ENCODE measurements at regions not wholly inside any gene's neighbourhood (a gene's known extent, or its start where the extent isn't known, plus 50 kb on each side); places are given as distances from the start of the nearest gene placed in this dataset.

GRCh38 chr15:39340903-39341645 lies 239.8 kb upstream of the THBS1 start:
- no peak overlapping the region for H3K27ac ChIP-seq (ENCODE audit: low read length)
- TF ChIP-seq TCF7L2 (IDR thresholded peaks at IDR 0.05; ENCODE audit: low read depth, low read length), result no peak
- TF ChIP-seq REST (IDR thresholded peaks at IDR 0.05; ENCODE audit: insufficient read depth in 1 of 2, low read depth in 2 of 2, low read length in 1 of 2), result no peak
- no peak for TF ChIP-seq POLR2AphosphoS5 (IDR thresholded peaks at IDR 0.05; ENCODE audit: low read depth, low read length)
- no peak for TF ChIP-seq SIN3A (IDR thresholded peaks at IDR 0.05; ENCODE audit: borderline replicate concordance, insufficient read depth, low read depth, low read length)
- TF ChIP-seq, protein P1, sequence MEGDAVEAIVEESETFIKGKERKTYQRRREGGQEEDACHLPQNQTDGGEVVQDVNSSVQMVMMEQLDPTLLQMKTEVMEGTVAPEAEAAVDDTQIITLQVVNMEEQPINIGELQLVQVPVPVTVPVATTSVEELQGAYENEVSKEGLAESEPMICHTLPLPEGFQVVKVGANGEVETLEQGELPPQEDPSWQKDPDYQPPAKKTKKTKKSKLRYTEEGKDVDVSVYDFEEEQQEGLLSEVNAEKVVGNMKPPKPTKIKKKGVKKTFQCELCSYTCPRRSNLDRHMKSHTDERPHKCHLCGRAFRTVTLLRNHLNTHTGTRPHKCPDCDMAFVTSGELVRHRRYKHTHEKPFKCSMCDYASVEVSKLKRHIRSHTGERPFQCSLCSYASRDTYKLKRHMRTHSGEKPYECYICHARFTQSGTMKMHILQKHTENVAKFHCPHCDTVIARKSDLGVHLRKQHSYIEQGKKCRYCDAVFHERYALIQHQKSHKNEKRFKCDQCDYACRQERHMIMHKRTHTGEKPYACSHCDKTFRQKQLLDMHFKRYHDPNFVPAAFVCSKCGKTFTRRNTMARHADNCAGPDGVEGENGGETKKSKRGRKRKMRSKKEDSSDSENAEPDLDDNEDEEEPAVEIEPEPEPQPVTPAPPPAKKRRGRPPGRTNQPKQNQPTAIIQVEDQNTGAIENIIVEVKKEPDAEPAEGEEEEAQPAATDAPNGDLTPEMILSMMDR (IDR thresholded peaks at IDR 0.05), result no peak
- H3K27me3 ChIP-seq (ENCODE audit: control insufficient read depth, insufficient read depth, low read length), result no peaks in the 10 kb centered on the region
- no TSS peak for BruUV-seq (replicated peaks)
- H3K4me1 ChIP-seq (ENCODE audit: control insufficient read depth, insufficient read depth, low read length), result no peaks in the 10 kb centered on the region
- H3K4me3 ChIP-seq (ENCODE audit: low read depth in 2 of 2, low read length in 2 of 2), result no peak overlapping the region
- POLR2A ChIA-PET, result no interaction called here
- no peaks in the 10 kb centered on the region; the same call in 1 of the 2 replicates for H3K9me3 ChIP-seq (ENCODE audit: control insufficient read depth, insufficient read depth, low read depth, low read length)
- DNase-seq (ENCODE audit: low read depth, low spot score) (no peak), ATAC-seq (no peak)
- H3K36me3 ChIP-seq (ENCODE audit: control insufficient read depth, insufficient read depth, low read length), result no peaks in the 10 kb centered on the region
- intact Hi-C loops (cut with micrococcal nuclease; ENCODE audit: unreplicated experiment) (no loop called here), in situ Hi-C loops (cut with HindIII; ENCODE audit: low pct_unique_long_range_greater_than_20kb, low sequenced_read_pairs) (no loop called here)
- CTCF ChIA-PET, result no interaction called here

DNA sequence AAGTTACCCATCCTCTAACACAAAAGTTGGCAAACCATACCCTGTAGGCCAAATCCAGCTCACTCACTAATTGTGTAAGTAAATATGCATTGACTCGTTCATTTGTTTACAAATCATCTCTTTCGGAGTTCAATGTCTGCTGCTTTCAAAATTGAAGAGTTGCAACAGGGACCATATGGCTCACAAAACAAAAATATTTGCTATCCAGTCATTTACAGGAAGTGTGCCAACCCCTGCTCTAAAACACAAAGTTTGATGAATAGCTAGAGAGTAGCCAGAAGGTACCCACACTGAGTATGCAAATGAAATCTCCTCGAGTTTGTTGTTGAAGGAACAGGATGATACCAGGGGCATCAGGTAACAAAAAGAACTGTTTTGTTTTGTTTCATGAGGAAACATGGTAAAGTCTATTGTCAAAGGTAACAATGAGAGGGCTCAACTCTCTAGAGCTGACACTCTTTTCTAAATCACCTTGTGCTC lies 236.2 kb upstream of the THBS1 start:
- no peak overlapping the region for H3K27ac ChIP-seq (ENCODE audit: low read length)
- ChIA-PET CTCF (no interaction called here), POLR2A (no interaction called here)
- no TSS peak for BruUV-seq (replicated peaks)
- in situ Hi-C loops (cut with HindIII; ENCODE audit: low pct_unique_long_range_greater_than_20kb, low sequenced_read_pairs) (no loop called here), intact Hi-C loops (cut with micrococcal nuclease; ENCODE audit: unreplicated experiment) (no loop called here)
- DNase-seq (ENCODE audit: low read depth, low spot score) (no peak), ATAC-seq (no peak)
- no peak overlapping the region for H3K4me3 ChIP-seq (ENCODE audit: low read depth in 2 of 2, low read length in 2 of 2)
- no peaks in the 10 kb centered on the region for H3K27me3 ChIP-seq (ENCODE audit: control insufficient read depth, insufficient read depth, low read length)
- no peaks in the 10 kb centered on the region; the same call in 1 of the 2 replicates for H3K9me3 ChIP-seq (ENCODE audit: control insufficient read depth, insufficient read depth, low read depth, low read length)
- TF ChIP-seq SIN3A (IDR thresholded peaks at IDR 0.05; ENCODE audit: borderline replicate concordance, insufficient read depth, low read depth, low read length) (no peak), REST (IDR thresholded peaks at IDR 0.05; ENCODE audit: insufficient read depth in 1 of 2, low read depth in 2 of 2, low read length in 1 of 2) (no peak), TCF7L2 (IDR thresholded peaks at IDR 0.05; ENCODE audit: low read depth, low read length) (no peak), POLR2AphosphoS5 (IDR thresholded peaks at IDR 0.05; ENCODE audit: low read depth, low read length) (no peak)
- TF ChIP-seq, protein P1 (IDR thresholded peaks at IDR 0.05), result no peak
- no peaks in the 10 kb centered on the region for H3K36me3 ChIP-seq (ENCODE audit: control insufficient read depth, insufficient read depth, low read length)
- no peaks in the 10 kb centered on the region for H3K4me1 ChIP-seq (ENCODE audit: control insufficient read depth, insufficient read depth, low read length)

Measured in Panc1 (cell line).